PC-9 (cell line): ENCODE measurements at regions not wholly inside any gene's neighbourhood (a gene's known extent, or its start where the extent isn't known, plus 50 kb on each side); places are given as distances from the start of the nearest gene placed in this dataset.

Source experiments
- EZH2 ChIP-seq: fragments of 200-600 bp; sonication (generic); IDR thresholded peaks from 2 replicates; pipeline ENCODE4 v1.8.0; 2017; ENCODE audit warnings: antibody characterized with exemption, low read depth
- TF ChIP-seq, protein P1 (sequence below): fragments of 200-600 bp; sonication (generic); conservative IDR thresholded peaks from 2 replicates; pipeline ENCODE4 v1.6.1; 2017; ENCODE audit warnings: mixed run types, antibody characterized with exemption, mild to moderate bottlenecking, moderate library complexity

DNA sequence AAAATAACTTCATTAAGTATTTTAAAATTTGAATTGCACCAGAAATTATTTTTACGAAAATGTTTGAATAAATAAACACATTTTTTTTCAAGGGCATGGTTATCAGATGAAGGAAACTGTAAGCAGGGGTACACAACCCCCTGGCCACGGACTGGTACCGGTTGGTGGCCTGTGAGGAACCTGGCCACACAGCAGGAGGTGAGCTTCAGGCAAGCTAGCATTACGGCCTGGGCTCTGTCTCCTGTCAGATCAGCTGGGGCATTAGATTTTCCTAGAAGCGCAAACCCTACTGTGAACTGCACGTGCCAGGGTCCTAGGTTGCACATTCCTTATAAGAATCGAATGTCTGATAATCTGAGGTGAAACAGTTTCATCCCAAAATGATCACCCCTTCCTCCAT lies 1499.7 kb upstream of the AGA start:
- TF ChIP-seq, protein P1, sequence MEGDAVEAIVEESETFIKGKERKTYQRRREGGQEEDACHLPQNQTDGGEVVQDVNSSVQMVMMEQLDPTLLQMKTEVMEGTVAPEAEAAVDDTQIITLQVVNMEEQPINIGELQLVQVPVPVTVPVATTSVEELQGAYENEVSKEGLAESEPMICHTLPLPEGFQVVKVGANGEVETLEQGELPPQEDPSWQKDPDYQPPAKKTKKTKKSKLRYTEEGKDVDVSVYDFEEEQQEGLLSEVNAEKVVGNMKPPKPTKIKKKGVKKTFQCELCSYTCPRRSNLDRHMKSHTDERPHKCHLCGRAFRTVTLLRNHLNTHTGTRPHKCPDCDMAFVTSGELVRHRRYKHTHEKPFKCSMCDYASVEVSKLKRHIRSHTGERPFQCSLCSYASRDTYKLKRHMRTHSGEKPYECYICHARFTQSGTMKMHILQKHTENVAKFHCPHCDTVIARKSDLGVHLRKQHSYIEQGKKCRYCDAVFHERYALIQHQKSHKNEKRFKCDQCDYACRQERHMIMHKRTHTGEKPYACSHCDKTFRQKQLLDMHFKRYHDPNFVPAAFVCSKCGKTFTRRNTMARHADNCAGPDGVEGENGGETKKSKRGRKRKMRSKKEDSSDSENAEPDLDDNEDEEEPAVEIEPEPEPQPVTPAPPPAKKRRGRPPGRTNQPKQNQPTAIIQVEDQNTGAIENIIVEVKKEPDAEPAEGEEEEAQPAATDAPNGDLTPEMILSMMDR = no peak
- no peak for TF ChIP-seq EZH2
